Trophoblast cell (in vitro differentiated cells and primary cell): ENCODE measurements at regions not wholly inside any gene's neighbourhood (a gene's known extent, or its start where the extent isn't known, plus 50 kb on each side); places are given as distances from the start of the nearest gene placed in this dataset.

ENCODE experiments used
- DNase-seq, 2 donors: peaks; one replicate each; pipeline ENCODE4 v3.0.0-alpha.2; 2016
- H2AFZ ChIP-seq: 2 replicates; pipeline ENCODE4 v1.6.1; 2013; ENCODE audit warnings: low read length, moderate library complexity, mild to moderate bottlenecking; ENCODE audit not compliant: insufficient read depth, poor library complexity
- H2AK5ac ChIP-seq: 2 replicates; pipeline ENCODE4 v1.6.1; 2013; ENCODE audit warnings: mild to moderate bottlenecking, low read length
- H2BK120ac ChIP-seq: 2 replicates; pipeline ENCODE4 v1.6.1; 2013; ENCODE audit warnings: low read length, mild to moderate bottlenecking, moderate library complexity; ENCODE audit not compliant: insufficient read depth, poor library complexity
- H2BK12ac ChIP-seq: 2 replicates; pipeline ENCODE4 v1.6.1; 2013; ENCODE audit warnings: mild to moderate bottlenecking, low read length, moderate library complexity
- H2BK5ac ChIP-seq: 2 replicates; pipeline ENCODE4 v1.6.1; 2013; ENCODE audit warnings: low read length, low read depth, moderate library complexity, mild to moderate bottlenecking; ENCODE audit not compliant: poor library complexity
- H3K14ac ChIP-seq: 2 replicates; pipeline ENCODE4 v1.6.1; 2013; ENCODE audit warnings: mild to moderate bottlenecking, low read length
- H3K18ac ChIP-seq: 2 replicates; pipeline ENCODE4 v1.6.1; 2013; ENCODE audit warnings: mild to moderate bottlenecking, low read length
- H3K23ac ChIP-seq: 2 replicates; pipeline ENCODE4 v1.6.1; 2013; ENCODE audit warnings: low read length
- H3K27ac ChIP-seq: 2 replicates; pipeline ENCODE4 v1.5.1; 2013; ENCODE audit warnings: low read depth, mild to moderate bottlenecking, inconsistent platforms, low read length, moderate library complexity
- H3K27me3 ChIP-seq: 2 replicates; pipeline ENCODE4 v1.6.1; 2013; ENCODE audit warnings: inconsistent platforms, mild to moderate bottlenecking, low read length, moderate library complexity; ENCODE audit not compliant: insufficient read depth
- H3K36me3 ChIP-seq, 2 experiments: 1 replicate in 1 of 2; 2 replicates in 1 of 2; pipeline ENCODE4 v1.6.1; 2013; ENCODE audit warnings: low read length in 2 of 2, mild to moderate bottlenecking in 2 of 2, moderate library complexity in 1 of 2; ENCODE audit not compliant: insufficient read depth in 2 of 2, control insufficient read depth in 1 of 2
- H3K4ac ChIP-seq: 2 replicates; pipeline ENCODE4 v1.6.1; 2013; ENCODE audit warnings: low read depth, mild to moderate bottlenecking, low read length, moderate library complexity
- H3K4me1 ChIP-seq, 2 experiments: 1 replicate in 1 of 2; 2 replicates in 1 of 2; pipeline ENCODE4 v1.6.1; 2013; ENCODE audit warnings: low read length in 2 of 2, mild to moderate bottlenecking in 2 of 2, moderate library complexity in 1 of 2; ENCODE audit not compliant: insufficient read depth in 2 of 2, control insufficient read depth in 1 of 2
- H3K4me2 ChIP-seq: 2 replicates; pipeline ENCODE4 v1.6.1; 2013; ENCODE audit warnings: inconsistent platforms, mild to moderate bottlenecking, low read length, moderate library complexity
- H3K4me3 ChIP-seq: 2 replicates; pipeline ENCODE4 v1.5.1; 2013; ENCODE audit warnings: mild to moderate bottlenecking, low read depth, low read length, inconsistent platforms
- H3K79me1 ChIP-seq: one replicate; pipeline ENCODE4 v1.6.1; 2013; ENCODE audit warnings: low read length
- H3K79me2 ChIP-seq: 2 replicates; pipeline ENCODE4 v1.6.1; 2013; ENCODE audit warnings: low read length, mild to moderate bottlenecking; ENCODE audit not compliant: control insufficient read depth, insufficient read depth, poor library complexity
- H3K9ac ChIP-seq: 2 replicates; pipeline ENCODE4 v1.6.1; 2013; ENCODE audit warnings: mild to moderate bottlenecking, low read length
- H3K9me3 ChIP-seq: 2 replicates; pipeline ENCODE4 v1.6.1; 2013; ENCODE audit warnings: low read depth, mild to moderate bottlenecking, control low read depth, inconsistent platforms, low read length; ENCODE audit not compliant: insufficient read depth
- H4K12ac ChIP-seq: 2 replicates; pipeline ENCODE4 v1.6.1; 2013; ENCODE audit warnings: low read depth, mild to moderate bottlenecking, low read length, moderate library complexity
- H4K8ac ChIP-seq: 2 replicates; pipeline ENCODE4 v1.6.1; 2013; ENCODE audit warnings: low read depth, mild to moderate bottlenecking, low read length, moderate library complexity
- H4K91ac ChIP-seq: one replicate; pipeline ENCODE4 v1.6.1; 2013; ENCODE audit warnings: low read depth, mild to moderate bottlenecking, low read length, moderate library complexity
- WGBS: extraction: QIAGEN DNeasy Blood & Tissue Kit; methylation state at CpG from one replicate; pipeline ENCODE4 v1.1.7; 2013; ENCODE audit warnings: missing lambda C conversion rate; ENCODE audit not compliant: insufficient read length, insufficient coverage; ENCODE audit errors: extremely low coverage; 5-methylcytosine and 5-hydroxymethylcytosine counted together

GRCh38 chr9:79215821-79216220 is 355.9 kb upstream of the TLE4 start:
- H2BK12ac ChIP-seq = no peak overlapping the region
- no peak overlapping the region for H3K23ac ChIP-seq
- no peak overlapping the region for H4K8ac ChIP-seq
- no peak overlapping the region for H2BK5ac ChIP-seq
- no peak overlapping the region for H3K4ac ChIP-seq
- no peak overlapping the region for H3K4me3 ChIP-seq
- H4K91ac ChIP-seq = no peak overlapping the region
- no peak overlapping the region for H3K4me2 ChIP-seq
- no peak overlapping the region for H3K27ac ChIP-seq
- no peak overlapping the region for H2AK5ac ChIP-seq
- WGBS = no CpG with 5 or more reads among the region's 4 CpGs
- H3K4me1 ChIP-seq = no peaks in the 10 kb centered on the region
- no peak overlapping the region for H3K18ac ChIP-seq
- DNase-seq = no peak
- H3K27me3 ChIP-seq = no peaks in the 10 kb centered on the region
- H3K14ac ChIP-seq = no peak overlapping the region
- H3K79me1 ChIP-seq = peaks cover 2% of the 10 kb centered on the region
- no peak overlapping the region for H4K12ac ChIP-seq
- H3K9me3 ChIP-seq = no peaks in the 10 kb centered on the region
- H3K79me2 ChIP-seq = no peaks in the 10 kb centered on the region
- no peak overlapping the region for H2AFZ ChIP-seq
- H3K36me3 ChIP-seq = no peaks in the 10 kb centered on the region
- H3K9ac ChIP-seq = no peak overlapping the region
- H2BK120ac ChIP-seq = no peak overlapping the region

GRCh38 chr9:79220251-79220650 is 351.5 kb upstream of the TLE4 start:
- Histone ChIP-seq H3K14ac (no peak overlapping the region), H2BK12ac (no peak overlapping the region), H3K9me3 (no peaks in the 10 kb centered on the region), H3K27ac (peak overlapping the region; percentile 21), H2BK5ac (no peak overlapping the region), H3K23ac (no peak overlapping the region), H3K79me2 (no peaks in the 10 kb centered on the region), H2BK120ac (no peak overlapping the region), H3K4me2 (no peak overlapping the region), H3K18ac (no peak overlapping the region), H2AFZ (no peak overlapping the region), H4K91ac (no peak overlapping the region), H3K4me3 (no peak overlapping the region), H3K4ac (no peak overlapping the region), H3K79me1 (peaks cover 8% of the 10 kb centered on the region), H3K9ac (no peak overlapping the region), H3K27me3 (no peaks in the 10 kb centered on the region), H3K36me3 (no peaks in the 10 kb centered on the region), H2AK5ac (no peak overlapping the region), H4K12ac (no peak overlapping the region), H4K8ac (no peak overlapping the region), H3K4me1 (no peaks in the 10 kb centered on the region)
- no CpG with 5 or more reads among the region's 1 CpG for WGBS
- no peak for DNase-seq

- no peak overlapping the region for H3K14ac ChIP-seq
- no peaks in the 10 kb centered on the region for H3K27me3 ChIP-seq
- H3K9ac ChIP-seq = no peak overlapping the region
- H2BK12ac ChIP-seq = no peak overlapping the region
- H4K91ac ChIP-seq = no peak overlapping the region
- DNase-seq = peak in 1 of 2 donors; percentile 33
- no peak overlapping the region for H3K4me3 ChIP-seq
- no peaks in the 10 kb centered on the region for H3K4me1 ChIP-seq
- WGBS = no CpG with 5 or more reads among the region's 1 CpG
- no peak overlapping the region for H4K8ac ChIP-seq
- no peak overlapping the region for H2BK5ac ChIP-seq
- no peak overlapping the region for H2AFZ ChIP-seq
- no peak overlapping the region for H3K4ac ChIP-seq
- H3K36me3 ChIP-seq = no peaks in the 10 kb centered on the region
- H3K9me3 ChIP-seq = no peaks in the 10 kb centered on the region
- no peak overlapping the region for H2AK5ac ChIP-seq
- H3K79me1 ChIP-seq = peaks cover 8% of the 10 kb centered on the region
- H3K23ac ChIP-seq = no peak overlapping the region
- no peaks in the 10 kb centered on the region for H3K79me2 ChIP-seq
- H3K27ac ChIP-seq = peak overlapping the region; percentile 61
- no peak overlapping the region for H2BK120ac ChIP-seq
- H4K12ac ChIP-seq = no peak overlapping the region
- H3K18ac ChIP-seq = no peak overlapping the region
- no peak overlapping the region for H3K4me2 ChIP-seq
These were observed 351.1 kb upstream of the TLE4 start for GRCh38 chr9:79220666-79221065.

GRCh38 chr9:79221084-79221483 is 350.7 kb upstream of the TLE4 start:
- Histone ChIP-seq H4K91ac (no peak overlapping the region), H2AK5ac (no peak overlapping the region), H3K79me2 (no peaks in the 10 kb centered on the region), H3K4me3 (no peak overlapping the region), H3K9ac (no peak overlapping the region), H2AFZ (no peak overlapping the region), H2BK12ac (peak overlapping the region; percentile 92), H3K23ac (no peak overlapping the region), H2BK5ac (no peak overlapping the region), H3K18ac (no peak overlapping the region), H4K12ac (no peak overlapping the region), H3K27ac (peak overlapping the region; percentile 80), H2BK120ac (no peak overlapping the region), H3K27me3 (no peaks in the 10 kb centered on the region), H3K4me2 (no peak overlapping the region), H4K8ac (no peak overlapping the region), H3K4ac (no peak overlapping the region), H3K79me1 (peaks cover 8% of the 10 kb centered on the region), H3K9me3 (no peaks in the 10 kb centered on the region), H3K36me3 (no peaks in the 10 kb centered on the region), H3K4me1 (no peaks in the 10 kb centered on the region), H3K14ac (no peak overlapping the region)
- no CpG with 5 or more reads among the region's 1 CpG for WGBS
- DNase-seq = peak; percentile 96 to 97
